GM23338 (cell line): ENCODE measurements at regions not wholly inside any gene's neighbourhood (a gene's known extent, or its start where the extent isn't known, plus 50 kb on each side); places are given as distances from the start of the nearest gene placed in this dataset.

Experiments used
- ATAC-seq: fragments of 200-7000 bp; cut with Tn5 transposase; 3 replicates; pipeline ENCODE4 v1.9.1; 2020
- DNase-seq: peaks from one replicate; pipeline ENCODE4 v3.0.0-alpha.2; 2015; ENCODE audit warnings: low spot score
- H2AFZ ChIP-seq: fragments of 200-600 bp; sonication (generic); 2 replicates; pipeline ENCODE4 v1.8.0; 2016; ENCODE audit warnings: antibody characterized with exemption, mild to moderate bottlenecking, moderate library complexity
- H3F3A ChIP-seq: fragments of 200-600 bp; sonication (generic); replicated peaks from 2 replicates; pipeline ENCODE4 v1.8.0; 2017; ENCODE audit warnings: antibody characterized with exemption, mixed run types, low read depth
- H3K27ac ChIP-seq: fragments of 200-600 bp; sonication (generic); 2 replicates; pipeline ENCODE4 v1.6.1; 2016; ENCODE audit warnings: low read depth
- H3K27me3 ChIP-seq: fragments of 200-600 bp; sonication (generic); 2 replicates; pipeline ENCODE4 v1.8.0; 2016; ENCODE audit warnings: mild to moderate bottlenecking, mixed run types, moderate library complexity; ENCODE audit not compliant: insufficient read depth
- H3K36me3 ChIP-seq: fragments of 200-600 bp; sonication (generic); 2 replicates; pipeline ENCODE4 v1.8.0; 2016; ENCODE audit warnings: mild to moderate bottlenecking; ENCODE audit not compliant: insufficient read depth
- H3K4me1 ChIP-seq: fragments of 200-600 bp; sonication (generic); 2 replicates; pipeline ENCODE4 v1.8.0; 2016; ENCODE audit warnings: mild to moderate bottlenecking, moderate library complexity; ENCODE audit not compliant: insufficient read depth
- H3K4me2 ChIP-seq: fragments of 200-600 bp; sonication (generic); 2 replicates; pipeline ENCODE4 v1.7.1; 2017; ENCODE audit warnings: mixed run types
- H3K4me3 ChIP-seq: fragments of 200-600 bp; sonication (generic); 2 replicates; pipeline ENCODE4 v1.6.1; 2016; ENCODE audit warnings: mixed run types
- H3K79me2 ChIP-seq: fragments of 200-600 bp; sonication (generic); replicated peaks from 2 replicates; pipeline ENCODE4 v1.8.0; 2017; ENCODE audit warnings: mild to moderate bottlenecking; ENCODE audit not compliant: insufficient read depth
- H3K9me2 ChIP-seq: fragments of 200-600 bp; sonication (generic); 2 replicates; pipeline ENCODE4 v1.8.0; 2017; ENCODE audit not compliant: insufficient read depth
- H4K20me1 ChIP-seq: fragments of 200-600 bp; sonication (generic); replicated peaks from 2 replicates; pipeline ENCODE4 v1.8.0; 2017; ENCODE audit warnings: mild to moderate bottlenecking; ENCODE audit not compliant: insufficient read depth
- H3K27ac Mint-ChIP-seq: 2 replicates; pipeline ENCODE4 v1.8.0; 2020; ENCODE audit warnings: inconsistent platforms, mild to moderate bottlenecking, moderate library complexity, mixed read lengths
- H3K27me3 Mint-ChIP-seq: 3 replicates; pipeline ENCODE4 v1.8.0; 2022; ENCODE audit warnings: low read depth, mild to moderate bottlenecking, moderate library complexity, mixed read lengths, inconsistent platforms; ENCODE audit not compliant: insufficient read depth, poor library complexity
- H3K36me3 Mint-ChIP-seq: 3 replicates; pipeline ENCODE4 v1.8.0; 2021; ENCODE audit warnings: low read depth, mild to moderate bottlenecking, inconsistent platforms, moderate library complexity, mixed read lengths
- H3K4me1 Mint-ChIP-seq: 3 replicates; pipeline ENCODE4 v1.8.0; 2020; ENCODE audit warnings: mild to moderate bottlenecking, inconsistent platforms, mixed read lengths
- H3K4me3 Mint-ChIP-seq: 3 replicates; pipeline ENCODE4 v1.8.0; 2021; ENCODE audit warnings: moderate library complexity, mild to moderate bottlenecking, inconsistent platforms, mixed read lengths
- H3K9me3 Mint-ChIP-seq: 3 replicates; pipeline ENCODE4 v1.8.0; 2020; ENCODE audit warnings: moderate library complexity, mild to moderate bottlenecking, inconsistent platforms, mixed read lengths
- CREB1 ChIP-seq: fragments of 250-450 bp; sonication (Bioruptor Pico); IDR thresholded peaks from 2 replicates; pipeline ENCODE4 v1.5.0; 2020; ENCODE audit warnings: low read depth, mild to moderate bottlenecking, moderate library complexity
- CTCF ChIP-seq, 2 experiments: fragments of 200-600 bp in 1 of 2; sonication (generic) in 1 of 2; conservative IDR thresholded peaks; 2 replicates each; pipeline versions ENCODE4 v1.5.1 to v1.6.1; 2016 to 2017; ENCODE audit warnings: antibody characterized with exemption in 2 of 2, low read depth in 2 of 2, mild to moderate bottlenecking in 2 of 2, moderate library complexity in 1 of 2
- ETS1 ChIP-seq: IDR thresholded peaks from 2 replicates; pipeline ENCODE4 v1.6.1; 2016; ENCODE audit warnings: antibody characterized with exemption
- EZH2 ChIP-seq: fragments of 200-600 bp; sonication (generic); IDR thresholded peaks from one replicate; pipeline ENCODE4 v1.8.0; 2017; ENCODE audit warnings: antibody characterized with exemption, mild to moderate bottlenecking, low read depth; ENCODE audit not compliant: unreplicated experiment
- EZH2phosphoT487 ChIP-seq: fragments of 200-600 bp; sonication (generic); IDR thresholded peaks from one replicate; pipeline ENCODE4 v1.8.1; 2018; ENCODE audit warnings: antibody characterized with exemption; ENCODE audit not compliant: unreplicated experiment
- JUNB ChIP-seq: IDR thresholded peaks from one replicate; pipeline ENCODE4 v1.6.1; 2016; ENCODE audit warnings: antibody characterized with exemption; ENCODE audit not compliant: unreplicated experiment
- NANOG ChIP-seq: IDR thresholded peaks from 2 replicates; pipeline ENCODE4 v1.6.1; 2016; ENCODE audit warnings: antibody characterized with exemption, borderline replicate concordance
- POLR2AphosphoS5 ChIP-seq: IDR thresholded peaks from 2 replicates; pipeline ENCODE4 v1.6.1; 2016; ENCODE audit warnings: antibody characterized with exemption, low read depth
- REST ChIP-seq: IDR thresholded peaks from one replicate; pipeline ENCODE4 v1.6.1; 2018; ENCODE audit warnings: antibody characterized with exemption; ENCODE audit not compliant: unreplicated experiment
- STAT1 ChIP-seq: IDR thresholded peaks from one replicate; pipeline ENCODE4 v1.6.1; 2016; ENCODE audit warnings: antibody characterized with exemption; ENCODE audit not compliant: unreplicated experiment
- ZNF114 ChIP-seq: fragments of 250-450 bp; sonication (Bioruptor Pico); IDR thresholded peaks from 2 replicates; pipeline ENCODE4 v1.5.0; 2020; ENCODE audit warnings: mild to moderate bottlenecking, moderate library complexity
- ZNF331 ChIP-seq: fragments of 250-450 bp; sonication (Bioruptor Pico); IDR thresholded peaks from 2 replicates; pipeline ENCODE4 v1.5.0; 2020; ENCODE audit warnings: low read depth, mild to moderate bottlenecking, moderate library complexity
- ZNF462 ChIP-seq: fragments of 250-450 bp; sonication (Bioruptor Pico); IDR thresholded peaks from 2 replicates; pipeline ENCODE4 v1.5.0; 2020; ENCODE audit warnings: mild to moderate bottlenecking, moderate library complexity

- no peak for TF ChIP-seq EZH2phosphoT487
Observed at GRCh38 chr3:107933450-107933849, 157.4 kb downstream of the CD47 start (continued).

GRCh38 chr3:107931326-107931725 is 159.5 kb downstream of the CD47 start:
- Histone ChIP-seq H3K4me1 (peaks cover 3% of the 10 kb centered on the region; the same call in 1 of the 2 replicates), H3F3A (no peaks in the 10 kb centered on the region), H2AFZ (no peak overlapping the region), H3K27ac (no peak overlapping the region), H3K4me2 (no peak overlapping the region), H3K27me3 (peaks cover 15% of the 10 kb centered on the region), H3K9me2 (no peaks in the 10 kb centered on the region), H3K36me3 (no peaks in the 10 kb centered on the region), H4K20me1 (no peaks in the 10 kb centered on the region), H3K4me3 (no peak overlapping the region), H3K79me2 (no peaks in the 10 kb centered on the region)
- TF ChIP-seq ZNF114 (CRISPR knock-in tag) = no peak
- TF ChIP-seq CREB1 = no peak
- no peak for TF ChIP-seq ETS1
- no peak for TF ChIP-seq EZH2phosphoT487
- no peak for TF ChIP-seq STAT1
- TF ChIP-seq CTCF (conservative IDR thresholded peaks at IDR 0.05; ENCODE audit: low read depth in 2 of 2) = no peak
- TF ChIP-seq REST = no peak
- no peak for TF ChIP-seq NANOG
- TF ChIP-seq JUNB = no peak
- TF ChIP-seq POLR2AphosphoS5 = no peak
- TF ChIP-seq ZNF462 (CRISPR knock-in tag) = no peak
- TF ChIP-seq EZH2 = no peak
- TF ChIP-seq ZNF331 = no peak
- Mint-ChIP-seq H3K27me3 (peaks cover 7% of the 10 kb centered on the region), H3K36me3 (no peaks in the 10 kb centered on the region), H3K4me3 (no peak overlapping the region), H3K27ac (no peak overlapping the region), H3K4me1 (peaks cover 7% of the 10 kb centered on the region), H3K9me3 (no peaks in the 10 kb centered on the region)
- ATAC-seq (no peak), DNase-seq (no peak)
